GM06990 (cell line): ENCODE measurements at regions not wholly inside any gene's neighbourhood (a gene's known extent, or its start where the extent isn't known, plus 50 kb on each side); places are given as distances from the start of the nearest gene placed in this dataset.

Source experiments
- DNase-seq: peaks from one replicate; pipeline ENCODE4 v3.0.0-alpha.2; 2011; ENCODE audit not compliant: insufficient read length; ENCODE audit errors: extremely low read depth
- H3K27me3 ChIP-seq: replicated peaks from 2 replicates; pipeline ENCODE4 v1.6.0; 2011; ENCODE audit warnings: low read length; ENCODE audit not compliant: control insufficient read depth, insufficient read depth
- H3K36me3 ChIP-seq: 2 replicates; pipeline ENCODE4 v1.5.1; 2011; ENCODE audit warnings: low read length; ENCODE audit not compliant: control insufficient read depth, insufficient read depth
- H3K4me3 ChIP-seq: replicated peaks from 2 replicates; pipeline ENCODE4 v1.5.1; 2011; ENCODE audit warnings: low read depth, mild to moderate bottlenecking, control low read depth, low read length
- TF ChIP-seq, protein P1 (sequence below): IDR thresholded peaks from 2 replicates; pipeline ENCODE4 v1.5.1; 2011; ENCODE audit warnings: low read length, control low read depth, mild to moderate bottlenecking, inconsistent platforms; ENCODE audit not compliant: insufficient read depth, poor library complexity, severe bottlenecking

DNA sequence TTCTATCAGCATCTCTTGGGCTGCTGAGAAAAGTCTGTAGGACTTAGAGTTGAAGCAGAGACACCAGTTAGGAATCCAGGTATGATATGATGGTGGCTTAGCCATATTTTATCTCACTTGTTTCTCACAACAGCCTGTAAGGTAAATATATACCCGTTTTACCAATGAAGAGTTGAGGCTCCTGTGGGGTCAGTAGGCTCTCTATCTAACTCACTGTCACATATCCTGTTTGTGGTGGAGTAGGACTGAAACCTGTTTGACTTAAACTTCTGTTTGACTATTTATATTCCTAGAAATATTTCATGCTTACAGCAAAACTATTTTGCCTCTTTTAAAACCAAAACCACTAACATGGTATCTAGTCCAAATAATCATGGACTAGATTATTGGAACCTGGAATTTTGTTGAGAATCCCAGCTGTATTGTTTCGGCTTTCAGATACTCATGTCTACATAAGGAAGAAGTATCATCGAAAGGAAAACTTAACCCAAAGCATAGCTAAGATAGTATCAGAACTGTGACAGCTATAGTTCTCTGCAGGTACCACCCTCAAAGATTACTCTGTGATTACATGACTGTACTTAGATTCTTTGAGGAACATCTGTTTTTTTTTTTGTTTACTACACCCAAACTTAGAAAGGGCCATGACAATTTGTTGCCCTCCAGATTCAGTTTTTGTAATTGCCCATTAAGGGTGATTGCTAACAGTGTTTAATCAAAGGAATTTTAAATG, 216.1 kb upstream of the THUMPD2 start:
- no peak overlapping the region for H3K4me3 ChIP-seq
- no peaks in the 10 kb centered on the region for H3K36me3 ChIP-seq
- no peaks in the 10 kb centered on the region for H3K27me3 ChIP-seq
- TF ChIP-seq, protein P1, sequence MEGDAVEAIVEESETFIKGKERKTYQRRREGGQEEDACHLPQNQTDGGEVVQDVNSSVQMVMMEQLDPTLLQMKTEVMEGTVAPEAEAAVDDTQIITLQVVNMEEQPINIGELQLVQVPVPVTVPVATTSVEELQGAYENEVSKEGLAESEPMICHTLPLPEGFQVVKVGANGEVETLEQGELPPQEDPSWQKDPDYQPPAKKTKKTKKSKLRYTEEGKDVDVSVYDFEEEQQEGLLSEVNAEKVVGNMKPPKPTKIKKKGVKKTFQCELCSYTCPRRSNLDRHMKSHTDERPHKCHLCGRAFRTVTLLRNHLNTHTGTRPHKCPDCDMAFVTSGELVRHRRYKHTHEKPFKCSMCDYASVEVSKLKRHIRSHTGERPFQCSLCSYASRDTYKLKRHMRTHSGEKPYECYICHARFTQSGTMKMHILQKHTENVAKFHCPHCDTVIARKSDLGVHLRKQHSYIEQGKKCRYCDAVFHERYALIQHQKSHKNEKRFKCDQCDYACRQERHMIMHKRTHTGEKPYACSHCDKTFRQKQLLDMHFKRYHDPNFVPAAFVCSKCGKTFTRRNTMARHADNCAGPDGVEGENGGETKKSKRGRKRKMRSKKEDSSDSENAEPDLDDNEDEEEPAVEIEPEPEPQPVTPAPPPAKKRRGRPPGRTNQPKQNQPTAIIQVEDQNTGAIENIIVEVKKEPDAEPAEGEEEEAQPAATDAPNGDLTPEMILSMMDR, result no peak
- no peak for DNase-seq

DNA sequence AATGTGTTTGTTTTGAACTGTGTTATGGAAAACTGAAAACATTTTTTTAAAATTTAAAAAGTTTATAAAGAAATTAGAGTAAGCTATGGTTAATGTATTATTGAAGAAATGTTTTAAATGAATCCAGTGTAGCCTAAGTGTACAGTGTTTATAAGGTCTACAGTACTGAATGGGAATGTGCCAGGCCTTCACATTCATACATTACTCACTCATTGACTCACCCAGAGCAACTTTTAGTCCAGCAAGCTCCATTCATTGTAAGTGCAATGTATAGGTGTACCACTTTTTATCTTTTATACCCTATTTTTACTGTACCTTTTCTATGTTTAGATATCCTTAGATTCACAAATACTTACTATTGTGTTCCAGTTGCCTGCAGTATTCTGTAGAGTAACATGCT, 215.1 kb upstream of the THUMPD2 start:
- TF ChIP-seq, protein P1, result no peak
- DNase-seq, result no peak
- H3K4me3 ChIP-seq, result no peak overlapping the region
- no peaks in the 10 kb centered on the region for H3K27me3 ChIP-seq
- no peaks in the 10 kb centered on the region for H3K36me3 ChIP-seq

DNA sequence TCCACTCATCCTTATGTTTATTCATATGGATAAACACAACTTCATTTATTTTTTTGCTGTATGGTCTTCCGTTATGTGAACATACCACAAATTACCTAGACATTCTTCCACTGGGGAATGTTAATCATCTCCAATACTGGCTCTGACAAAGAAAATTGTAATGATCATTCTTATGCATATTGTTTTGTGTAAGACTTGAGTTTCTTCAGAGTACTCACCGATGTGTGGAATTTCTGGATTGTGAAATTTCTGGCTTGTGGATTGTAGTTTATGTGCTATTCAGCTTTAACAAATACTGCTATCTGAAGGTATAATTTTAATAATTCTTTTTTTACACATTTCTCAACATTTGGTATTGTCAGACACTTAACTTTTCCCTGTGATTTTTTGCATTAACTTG, 212.2 kb upstream of the THUMPD2 start:
- Histone ChIP-seq H3K27me3 (no peaks in the 10 kb centered on the region), H3K4me3 (no peak overlapping the region), H3K36me3 (no peaks in the 10 kb centered on the region)
- DNase-seq, result no peak
- TF ChIP-seq, protein P1, result no peak

DNA sequence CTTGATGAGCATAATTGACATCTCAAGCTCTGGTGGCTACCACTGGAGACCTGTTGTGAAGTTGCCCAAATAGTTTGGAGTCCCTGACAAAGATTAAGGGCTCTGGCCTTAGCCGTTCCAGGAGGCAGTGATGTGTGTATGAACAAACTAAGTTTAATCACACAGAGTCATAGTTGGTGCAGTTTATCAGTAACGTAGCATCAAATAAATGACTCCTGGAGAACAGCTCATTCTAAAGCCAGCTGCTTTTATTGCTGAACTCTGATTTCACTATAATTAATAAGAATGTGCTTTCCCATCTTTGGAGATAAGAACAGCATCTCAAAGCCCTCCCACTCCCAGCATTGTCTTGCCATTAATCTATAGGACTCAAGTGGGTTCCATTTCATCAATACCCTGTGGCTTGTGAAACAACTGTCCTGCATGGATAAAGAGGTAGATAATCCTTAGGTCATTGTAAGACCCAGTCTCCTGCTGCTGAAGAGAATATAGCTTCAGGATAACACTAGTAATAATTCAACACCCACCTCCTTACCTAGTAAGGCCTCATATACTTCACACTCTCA, 211.4 kb upstream of the THUMPD2 start:
- Histone ChIP-seq H3K27me3 (no peaks in the 10 kb centered on the region), H3K36me3 (no peaks in the 10 kb centered on the region), H3K4me3 (no peak overlapping the region)
- no peak for DNase-seq
- TF ChIP-seq, protein P1, result no peak

DNA sequence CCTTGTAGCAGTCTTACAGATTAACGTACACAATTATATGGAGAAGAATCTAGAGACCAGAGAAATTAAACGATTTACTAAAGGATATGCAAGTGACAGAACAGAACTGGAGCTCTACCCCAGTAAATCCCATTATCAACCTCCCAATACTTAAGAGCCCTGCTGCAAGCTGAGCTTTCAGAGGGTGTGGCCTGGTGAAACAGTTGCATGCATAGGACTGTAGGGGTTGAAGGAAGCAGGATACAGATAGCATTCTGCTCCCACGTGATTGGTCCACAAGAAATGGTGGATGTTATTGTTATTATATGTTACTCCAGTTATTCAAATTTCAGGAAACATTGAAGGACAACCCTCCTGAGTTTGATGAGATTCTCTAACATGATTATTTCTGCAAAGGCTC, 210.8 kb upstream of the THUMPD2 start:
- DNase-seq, result no peak
- H3K27me3 ChIP-seq, result no peaks in the 10 kb centered on the region
- H3K4me3 ChIP-seq, result no peak overlapping the region
- H3K36me3 ChIP-seq, result no peaks in the 10 kb centered on the region
- TF ChIP-seq, protein P1, result no peak
